ENCODE measurements at regions not wholly inside any gene's neighbourhood (a gene's known extent, or its start where the extent isn't known, plus 50 kb on each side); places are given as distances from the start of the nearest gene placed in this dataset.

GRCh38 chr3:28907616-28908015 lies 373.3 kb upstream of the RBMS3 start:
- no peak for DNase-seq

- DNase-seq: no peak
Measured at GRCh38 chr3:28912120-28912885, 368.6 kb upstream of the RBMS3 start.

- DNase-seq: no peak
Measured at GRCh38 chr3:28915741-28916500, 364.9 kb upstream of the RBMS3 start.

- DNase-seq: no peak
Measured at GRCh38 chr3:28916713-28917499, 364.0 kb upstream of the RBMS3 start.

GRCh38 chr3:28917895-28918475 lies 362.9 kb upstream of the RBMS3 start:
- no peak for DNase-seq

- DNase-seq: no peak
Measured at GRCh38 chr3:28922376-28922775, 358.5 kb upstream of the RBMS3 start.

- no peak for DNase-seq
Measured at GRCh38 chr3:28923994-28924393, 356.9 kb upstream of the RBMS3 start.

- no peak for DNase-seq
Measured at GRCh38 chr3:28924744-28925360, 356.0 kb upstream of the RBMS3 start.

- no peak for DNase-seq
Measured at GRCh38 chr3:28933337-28933736, 347.5 kb upstream of the RBMS3 start.

- no peak for DNase-seq
Measured at GRCh38 chr3:28934126-28934813, 346.6 kb upstream of the RBMS3 start.

GRCh38 chr3:28935146-28935545 lies 345.7 kb upstream of the RBMS3 start:
- DNase-seq: no peak

GRCh38 chr3:28936154-28936553 lies 344.7 kb upstream of the RBMS3 start:
- DNase-seq: no peak

- no peak for DNase-seq
Measured at GRCh38 chr3:28940530-28940929, 340.3 kb upstream of the RBMS3 start.

GRCh38 chr3:28940994-28941393 lies 339.9 kb upstream of the RBMS3 start:
- DNase-seq: no peak

GRCh38 chr3:28947061-28947460 lies 333.8 kb upstream of the RBMS3 start:
- no peak for DNase-seq

GRCh38 chr3:28947751-28948150 lies 333.1 kb upstream of the RBMS3 start:
- no peak for DNase-seq

GRCh38 chr3:28948685-28949084 lies 332.2 kb upstream of the RBMS3 start:
- no peak for DNase-seq

GRCh38 chr3:28949580-28949979 lies 331.3 kb upstream of the RBMS3 start:
- no peak for DNase-seq

GRCh38 chr3:28950614-28951013 lies 330.3 kb upstream of the RBMS3 start:
- DNase-seq: no peak

GRCh38 chr3:28951772-28952556 lies 328.9 kb upstream of the RBMS3 start:
- no peak for DNase-seq

- no peak for DNase-seq
Measured at GRCh38 chr3:28958656-28959055, 322.2 kb upstream of the RBMS3 start.
